Activated CD8-positive, alpha-beta T cell treated with anti-CD3 and anti-CD28 coated beads for 36 hours (primary cell): ENCODE measurements at regions not wholly inside any gene's neighbourhood (a gene's known extent, or its start where the extent isn't known, plus 50 kb on each side); places are given as distances from the start of the nearest gene placed in this dataset.

ENCODE experiments used
- ATAC-seq: fragments of 200-7000 bp; cut with Tn5 transposase; one replicate; pipeline ENCODE4 v1.10.0; 2021; ENCODE audit warnings: mild to moderate bottlenecking, moderate library complexity
- CTCF ChIA-PET: fragments of 350-600 bp; sonication (Branson Sonifier 250); formaldehyde crosslinking; loops from one replicate; lab custom pipeline; 2021; ENCODE audit warnings: antibody characterized with exemption; lab: Charles Lee
- POLR2A ChIA-PET: fragments of 350-600 bp; sonication (Branson Sonifier 250); formaldehyde crosslinking; loops from one replicate; lab custom pipeline; 2021; ENCODE audit warnings: antibody characterized with exemption; lab: Charles Lee
- DNase-seq: peaks from one replicate; pipeline ENCODE4 v3.0.0-alpha.2; 2020
- H3K27ac Mint-ChIP-seq: one replicate; pipeline ENCODE4 v1.8.0; 2021; ENCODE audit warnings: mild to moderate bottlenecking, mixed read lengths
- H3K27me3 Mint-ChIP-seq: one replicate; pipeline ENCODE4 v1.8.0; 2021; ENCODE audit warnings: mixed read lengths
- H3K36me3 Mint-ChIP-seq: one replicate; pipeline ENCODE4 v1.8.0; 2021; ENCODE audit warnings: low read depth, mixed read lengths
- H3K4me1 Mint-ChIP-seq: one replicate; pipeline ENCODE4 v1.8.0; 2021; ENCODE audit warnings: low read depth, mixed read lengths
- H3K4me3 Mint-ChIP-seq: one replicate; pipeline ENCODE4 v1.8.0; 2021; ENCODE audit warnings: mild to moderate bottlenecking, moderate library complexity, mixed read lengths
- H3K9me3 Mint-ChIP-seq: one replicate; pipeline ENCODE4 v1.8.0; 2021; ENCODE audit warnings: mixed read lengths
- intact Hi-C: fragments of 100-400 bp; cut with micrococcal nuclease; formaldehyde crosslinking; loops from one replicate; pipeline ENCODE4 v1.10.0; 2022
- TF ChIP-seq, protein P1 (sequence below): fragments of 200-600 bp; IDR thresholded peaks from one replicate; pipeline ENCODE4 v1.8.0; 2022; ENCODE audit warnings: antibody characterized with exemption, mild to moderate bottlenecking

DNA sequence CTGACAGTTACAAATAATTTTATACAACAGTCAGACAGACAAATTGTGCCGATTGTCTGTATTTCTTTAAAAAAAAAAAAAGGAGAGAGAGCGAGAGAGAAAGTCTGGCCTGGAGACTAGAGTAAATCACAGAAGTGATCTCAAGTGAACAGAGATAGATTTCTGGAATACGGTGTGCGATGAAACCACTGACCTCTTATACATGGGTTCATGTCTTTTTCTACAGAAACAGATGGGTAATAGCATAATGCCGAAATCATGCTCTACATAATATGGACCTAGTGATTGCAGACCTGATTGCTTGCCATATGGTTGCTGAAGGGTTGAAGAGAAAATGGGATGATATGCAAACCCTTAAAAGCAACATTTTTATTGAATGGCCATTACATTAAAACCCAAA is 403.3 kb upstream of the FANCL start:
- no peak for DNase-seq
- Mint-ChIP-seq H3K27ac (no peak overlapping the region), H3K36me3 (no peaks in the 10 kb centered on the region), H3K4me1 (no peaks in the 10 kb centered on the region), H3K9me3 (no peaks in the 10 kb centered on the region), H3K27me3 (no peaks in the 10 kb centered on the region), H3K4me3 (no peak overlapping the region)
- CTCF ChIA-PET, result no interaction called here
- ATAC-seq, result no peak
- POLR2A ChIA-PET, result no interaction called here
- TF ChIP-seq, protein P1, sequence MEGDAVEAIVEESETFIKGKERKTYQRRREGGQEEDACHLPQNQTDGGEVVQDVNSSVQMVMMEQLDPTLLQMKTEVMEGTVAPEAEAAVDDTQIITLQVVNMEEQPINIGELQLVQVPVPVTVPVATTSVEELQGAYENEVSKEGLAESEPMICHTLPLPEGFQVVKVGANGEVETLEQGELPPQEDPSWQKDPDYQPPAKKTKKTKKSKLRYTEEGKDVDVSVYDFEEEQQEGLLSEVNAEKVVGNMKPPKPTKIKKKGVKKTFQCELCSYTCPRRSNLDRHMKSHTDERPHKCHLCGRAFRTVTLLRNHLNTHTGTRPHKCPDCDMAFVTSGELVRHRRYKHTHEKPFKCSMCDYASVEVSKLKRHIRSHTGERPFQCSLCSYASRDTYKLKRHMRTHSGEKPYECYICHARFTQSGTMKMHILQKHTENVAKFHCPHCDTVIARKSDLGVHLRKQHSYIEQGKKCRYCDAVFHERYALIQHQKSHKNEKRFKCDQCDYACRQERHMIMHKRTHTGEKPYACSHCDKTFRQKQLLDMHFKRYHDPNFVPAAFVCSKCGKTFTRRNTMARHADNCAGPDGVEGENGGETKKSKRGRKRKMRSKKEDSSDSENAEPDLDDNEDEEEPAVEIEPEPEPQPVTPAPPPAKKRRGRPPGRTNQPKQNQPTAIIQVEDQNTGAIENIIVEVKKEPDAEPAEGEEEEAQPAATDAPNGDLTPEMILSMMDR, result no peak
- intact Hi-C loops, result no loop called here

DNA sequence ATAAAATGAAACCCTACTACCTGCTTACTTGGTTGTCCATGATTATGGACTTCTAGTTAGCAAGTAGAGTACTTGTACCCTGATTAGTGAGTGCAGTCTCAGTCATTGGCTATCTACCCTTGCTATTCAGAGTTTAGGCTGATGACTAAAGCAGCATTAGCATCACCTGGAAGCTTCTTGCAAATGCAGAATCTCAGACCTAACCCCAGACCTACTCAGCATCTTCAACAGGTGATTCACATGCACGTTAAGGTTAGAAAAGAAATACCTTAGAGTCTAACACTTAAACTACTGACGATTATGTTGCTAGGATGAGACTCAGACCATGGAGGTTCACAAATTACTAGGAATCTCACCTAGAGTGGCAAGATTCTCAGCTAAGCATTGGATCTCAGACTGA is 399.9 kb upstream of the FANCL start:
- Mint-ChIP-seq H3K36me3 (no peaks in the 10 kb centered on the region), H3K27ac (no peak overlapping the region), H3K4me1 (no peaks in the 10 kb centered on the region), H3K4me3 (no peak overlapping the region), H3K9me3 (no peaks in the 10 kb centered on the region), H3K27me3 (no peaks in the 10 kb centered on the region)
- intact Hi-C loops, result no loop called here
- DNase-seq (no peak), ATAC-seq (no peak)
- ChIA-PET POLR2A (no interaction called here), CTCF (no interaction called here)
- TF ChIP-seq, protein P1, result no peak

DNA sequence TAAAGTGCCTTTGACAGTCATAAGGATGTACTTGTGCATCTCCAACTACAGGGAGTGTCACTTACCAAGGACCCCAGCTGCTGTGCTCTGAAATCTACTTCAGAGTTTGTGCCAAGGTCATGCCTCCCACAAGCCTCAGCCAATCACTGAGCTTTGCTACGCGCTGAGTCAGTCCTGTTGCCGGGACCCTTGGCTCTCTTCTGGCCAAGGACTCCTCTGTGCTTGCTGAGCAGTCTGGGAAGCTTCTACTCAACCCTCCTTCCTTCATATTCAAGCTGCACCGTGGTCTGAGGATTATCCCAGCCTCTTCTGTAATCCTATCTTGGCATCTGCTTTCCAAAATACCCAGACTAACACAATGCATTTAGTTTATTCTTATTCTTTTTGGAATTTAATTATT is 398.9 kb upstream of the FANCL start:
- H3K27ac Mint-ChIP-seq, result no peak overlapping the region
- no peak overlapping the region for H3K4me3 Mint-ChIP-seq
- ChIA-PET POLR2A (no interaction called here), CTCF (no interaction called here)
- ATAC-seq, result no peak
- DNase-seq, result no peak
- no peaks in the 10 kb centered on the region for H3K9me3 Mint-ChIP-seq
- H3K27me3 Mint-ChIP-seq, result no peaks in the 10 kb centered on the region
- intact Hi-C loops, result no loop called here
- H3K4me1 Mint-ChIP-seq, result no peaks in the 10 kb centered on the region
- TF ChIP-seq, protein P1, result no peak
- no peaks in the 10 kb centered on the region for H3K36me3 Mint-ChIP-seq

DNA sequence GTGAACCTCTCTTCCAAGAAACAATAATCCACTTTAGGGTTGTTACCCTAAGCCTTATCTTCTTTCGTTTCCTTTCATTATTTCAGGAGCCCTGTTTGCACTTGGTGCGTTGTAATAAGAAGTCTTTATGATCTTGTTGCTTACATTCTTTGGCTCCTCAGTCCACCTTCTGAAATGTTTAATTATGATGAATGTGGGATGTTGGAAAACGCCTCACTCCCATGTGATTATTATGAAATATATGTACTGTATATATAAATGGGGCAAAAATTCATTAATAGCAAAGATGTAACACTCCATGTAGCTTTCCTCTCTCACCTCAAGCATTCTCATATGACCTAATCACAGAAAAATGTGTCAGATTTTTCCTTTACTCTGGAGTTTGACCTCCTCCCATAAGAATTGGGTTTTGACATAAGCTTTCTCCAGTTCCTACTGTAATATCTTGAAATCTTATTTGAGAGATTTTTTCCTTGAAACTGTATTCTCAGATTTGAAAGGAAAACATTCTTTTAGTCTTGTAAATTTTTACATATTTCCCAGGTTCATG is 397.2 kb upstream of the FANCL start:
- CTCF ChIA-PET, result no interaction called here
- Mint-ChIP-seq H3K9me3 (no peaks in the 10 kb centered on the region), H3K27me3 (peaks cover 2% of the 10 kb centered on the region), H3K4me1 (no peaks in the 10 kb centered on the region), H3K36me3 (no peaks in the 10 kb centered on the region), H3K4me3 (no peak overlapping the region), H3K27ac (no peak overlapping the region)
- DNase-seq (no peak), ATAC-seq (no peak)
- intact Hi-C loops, result no loop called here
- TF ChIP-seq, protein P1, result no peak
- POLR2A ChIA-PET, result interaction anchor here (0.6 kb wide), 1 partner anchor 17 kb away, joined by 3 read pairs; no protein-coding TSS in a partner anchor

DNA sequence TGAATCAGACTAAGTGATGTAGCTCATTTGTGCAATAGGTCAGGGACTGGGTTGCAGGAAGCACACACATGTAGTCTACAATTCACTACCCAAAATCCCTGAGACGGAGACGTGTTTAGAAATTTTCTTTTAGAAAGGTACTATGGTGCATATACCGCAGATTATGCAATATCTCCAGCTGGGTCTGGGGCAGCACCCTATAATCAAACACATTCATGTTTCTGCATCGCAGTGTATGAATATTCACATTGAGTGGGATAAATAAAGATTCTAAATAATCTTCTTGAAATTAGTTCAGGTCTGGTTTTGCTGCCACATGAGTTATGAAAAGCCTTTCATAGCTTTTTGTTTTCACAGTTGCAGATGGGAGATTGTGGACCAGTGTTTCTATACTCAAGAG is 395.7 kb upstream of the FANCL start:
- no peak for ATAC-seq
- H3K4me1 Mint-ChIP-seq, result no peaks in the 10 kb centered on the region
- ChIA-PET POLR2A (no interaction called here), CTCF (no interaction called here)
- intact Hi-C loops, result no loop called here
- TF ChIP-seq, protein P1, result no peak
- H3K27ac Mint-ChIP-seq, result no peak overlapping the region
- H3K4me3 Mint-ChIP-seq, result no peak overlapping the region
- no peaks in the 10 kb centered on the region for H3K36me3 Mint-ChIP-seq
- H3K27me3 Mint-ChIP-seq, result peaks cover 2% of the 10 kb centered on the region
- no peaks in the 10 kb centered on the region for H3K9me3 Mint-ChIP-seq
- no peak for DNase-seq
